ENCODE measurements at regions not wholly inside any gene's neighbourhood (a gene's known extent, or its start where the extent isn't known, plus 50 kb on each side); places are given as distances from the start of the nearest gene placed in this dataset.
"Not testable (repeated sequence)": the region's sequence is repeated elsewhere in the genome, so short reads cannot be mapped to it uniquely, and the experiment has no call there.

GRCh38 chr7:112540839-112541577 is 60.2 kb downstream of the LSMEM1 start:
- DNase-seq (ENCODE audit: low read depth), result no peak

GRCh38 chr7:112546723-112547513 is 66.1 kb downstream of the LSMEM1 start:
- no peak for DNase-seq (ENCODE audit: low read depth)

GRCh38 chr7:112547916-112548315 is 67.1 kb downstream of the LSMEM1 start:
- DNase-seq (ENCODE audit: low read depth), result no peak

GRCh38 chr7:112550468-112551060 is 69.8 kb downstream of the LSMEM1 start:
- DNase-seq (ENCODE audit: low read depth), result peak; percentile 29

- DNase-seq (ENCODE audit: low read depth), result not testable (repeated sequence)
Observed at GRCh38 chr7:112551521-112551920, 70.7 kb downstream of the LSMEM1 start.

- no peak for DNase-seq (ENCODE audit: low read depth)
Observed at GRCh38 chr7:112554591-112554990, 73.8 kb downstream of the LSMEM1 start.

- DNase-seq (ENCODE audit: low read depth), result no peak
Observed at GRCh38 chr7:112556633-112557032, 75.8 kb downstream of the LSMEM1 start.

GRCh38 chr7:112566442-112567324 is 85.9 kb downstream of the LSMEM1 start:
- DNase-seq (ENCODE audit: low read depth), result no peak

GRCh38 chr7:112567388-112567787 is 86.6 kb downstream of the LSMEM1 start:
- no peak for DNase-seq (ENCODE audit: low read depth)

- peak; percentile 76 for DNase-seq (ENCODE audit: low read depth)
Observed at GRCh38 chr7:112571852-112572607, 91.2 kb downstream of the LSMEM1 start.

- DNase-seq (ENCODE audit: low read depth), result no peak
Observed at GRCh38 chr7:112572669-112573301, 92.0 kb downstream of the LSMEM1 start.

GRCh38 chr7:112573302-112574039 is 92.7 kb downstream of the LSMEM1 start:
- DNase-seq (ENCODE audit: low read depth), result peak; percentile 37

GRCh38 chr7:112575864-112576263 is 95.1 kb downstream of the LSMEM1 start:
- no peak for DNase-seq (ENCODE audit: low read depth)

GRCh38 chr7:112579388-112579787 is 98.6 kb downstream of the LSMEM1 start:
- DNase-seq (ENCODE audit: low read depth), result no peak

GRCh38 chr7:112580717-112581435 is 100.1 kb downstream of the LSMEM1 start:
- DNase-seq (ENCODE audit: low read depth), result no peak

GRCh38 chr7:112581529-112581928 is 100.7 kb downstream of the LSMEM1 start:
- DNase-seq (ENCODE audit: low read depth), result no peak

- DNase-seq (ENCODE audit: low read depth), result no peak
Observed at GRCh38 chr7:112584290-112584689, 103.5 kb downstream of the LSMEM1 start.

- no peak for DNase-seq (ENCODE audit: low read depth)
Observed at GRCh38 chr7:112587504-112587903, 106.7 kb downstream of the LSMEM1 start.

GRCh38 chr7:112592565-112593263 is 111.9 kb downstream of the LSMEM1 start:
- DNase-seq (ENCODE audit: low read depth), result not testable (repeated sequence)

Data from CMK (cell line).